Adrenal gland (tissue), 9 donors: ENCODE measurements at regions not wholly inside any gene's neighbourhood (a gene's known extent, or its start where the extent isn't known, plus 50 kb on each side); places are given as distances from the start of the nearest gene placed in this dataset.

Experiments
- DNase-seq, 7 donors: peaks; one replicate each; pipeline ENCODE4 v3.0.0-alpha.2; 2019 to 2020
- H3K27ac ChIP-seq, 5 donors: fragments of 200-600 bp; sonication (generic) in 4 of 5; 1 replicate in 3 of 5; 2 replicates in 2 of 5; pipeline versions ENCODE4 v1.5.1 to v1.8.0; 2016 to 2020; ENCODE audit warnings: mild to moderate bottlenecking in 1 of 5
- H3K27me3 ChIP-seq: fragments of 200-600 bp; 2 replicates; pipeline ENCODE4 v1.8.0; 2021
- H3K36me3 ChIP-seq, 2 donors: fragments of 200-600 bp; replicated peaks in 1 of 2; 1 replicate in 1 of 2; 2 replicates in 1 of 2; pipeline versions ENCODE4 v1.5.1 to v1.8.0; 2018 to 2022
- H3K4me1 ChIP-seq, 2 donors: fragments of 200-600 bp; replicated peaks in 1 of 2; 1 replicate in 1 of 2; 2 replicates in 1 of 2; pipeline versions ENCODE4 v1.5.1 to v1.8.0; 2018 to 2021
- H3K4me3 ChIP-seq, 4 donors: fragments of 200-600 bp; sonication (generic) in 3 of 4; one replicate each; pipeline ENCODE4 v1.5.1; 2016 to 2018
- H3K9me3 ChIP-seq, 3 donors: fragments of 200-600 bp; sonication (generic) in 1 of 3; replicated peaks in 1 of 3; 1 replicate in 2 of 3; 2 replicates in 1 of 3; pipeline versions ENCODE4 v1.5.1 to v1.8.0; 2016 to 2021
- CTCF ChIP-seq, 6 experiments: fragments of 450-650 bp in 4 of 6; fragments of 200-600 bp in 2 of 6; sonication (generic) in 1 of 6; IDR thresholded peaks; 1 replicate in 5 of 6; 2 replicates in 1 of 6; pipeline versions ENCODE4 v1.5.1 to v1.8.0; 2016 to 2021; ENCODE audit warnings: antibody characterized with exemption in 6 of 6, mild to moderate bottlenecking in 2 of 6, moderate library complexity in 1 of 6
- POLR2A ChIP-seq, 2 donors: fragments of 450-650 bp; IDR thresholded peaks; one replicate each; pipeline ENCODE4 v1.6.1; 2017; ENCODE audit warnings: antibody characterized with exemption in 2 of 2, mild to moderate bottlenecking in 2 of 2, moderate library complexity in 1 of 2
- WGBS, 4 donors: extraction: QIAGEN DNeasy Blood & Tissue Kit in 2 of 4; methylation state at CpG; one replicate each; pipeline versions ENCODE4 v1.1.5 to v1.1.7; 2013 to 2017; 5-methylcytosine and 5-hydroxymethylcytosine counted together
- intact Hi-C, 2 donors: fragments of 100-400 bp; cut with DNase I; formaldehyde crosslinking; loops; one replicate each; pipeline versions ENCODE4 v1.14.1 to v1.15.0; 2022 to 2023
- donor health status: healthy with polysubstance abuse.
- donor health status: Bipolar disorder and iron deficiency.
- donor health status: DM: yes; HTN: yes; CAD: no.
- donor health status: DM: no; HTN: no; CAD: no.
- donor health status: DM: no; HTN: no; CAD: no.

- H3K36me3 ChIP-seq: no peaks in the 10 kb centered on the region
- peaks cover 11 to 26% of the 10 kb centered on the region in 2 donors for H3K4me1 ChIP-seq
- no peak for TF ChIP-seq POLR2A (IDR thresholded peaks at IDR 0.05)
- no peak for TF ChIP-seq CTCF (IDR thresholded peaks at IDR 0.05)
- H3K9me3 ChIP-seq: no peaks in the 10 kb centered on the region
- H3K27ac ChIP-seq: no peak overlapping the region
- H3K4me3 ChIP-seq: no peak overlapping the region
- H3K27me3 ChIP-seq: no peaks in the 10 kb centered on the region
- WGBS, 4 donors: 63 to 92% (median 74%) methylated on average over 3 of the region's 3 CpGs
- DNase-seq: peak in 1 of 7 donors; percentile 31
- intact Hi-C loops: loop anchor here in 1 of 2 donors (10.0 kb wide), 2 partner anchors 114 to 624 kb away; partner anchors contain the start of gene MR1
These were observed 60.1 kb downstream of the IER5 start for GRCh38 chr1:181148636-181149035.

DNA sequence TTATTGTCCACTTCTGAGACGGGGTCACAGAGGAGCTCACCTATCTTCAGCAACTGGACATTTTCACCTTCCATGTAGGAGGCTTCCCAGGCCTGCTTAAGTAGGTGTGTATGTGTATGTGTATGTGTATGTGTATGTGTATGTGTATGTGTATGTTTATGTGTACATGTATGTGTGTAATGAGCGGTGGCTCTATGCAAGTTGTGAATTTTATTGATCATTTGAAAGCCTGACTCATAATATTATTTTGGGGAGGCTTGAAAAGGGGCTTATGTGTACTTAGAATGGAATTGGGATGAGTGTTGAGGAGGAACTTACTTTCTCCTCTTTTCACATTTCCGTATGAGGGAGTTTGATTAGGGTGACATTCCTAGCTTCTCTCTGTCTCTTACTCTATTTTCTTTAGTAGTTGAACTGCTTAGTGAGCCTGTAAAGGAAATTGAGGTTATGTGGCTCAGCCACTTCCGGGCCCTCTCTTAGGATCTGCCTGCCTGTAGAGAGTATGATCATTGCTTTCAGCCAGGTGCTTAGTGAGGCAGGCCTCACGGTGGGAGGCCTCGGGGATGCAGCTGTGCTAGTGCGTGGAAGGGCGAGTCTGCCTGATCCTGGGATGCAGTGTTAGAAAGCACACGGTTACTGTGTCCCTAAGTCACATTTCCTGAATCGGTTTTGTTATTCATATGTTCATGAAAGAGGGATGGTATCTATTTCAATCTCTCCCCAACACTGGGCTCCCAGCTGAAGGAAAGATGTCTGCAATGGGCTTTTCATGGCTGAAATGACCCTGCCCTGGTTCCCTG lies 61.0 kb downstream of the IER5 start:
- no peak overlapping the region for H3K27ac ChIP-seq
- intact Hi-C loops: loop anchor here in 1 of 2 donors (10.0 kb wide), 2 partner anchors 115 to 625 kb away; partner anchors contain the start of gene MR1
- WGBS, 4 donors: 80 to 94% (median 87%) methylated on average over 10 of the region's 10 CpGs
- H3K4me1 ChIP-seq: peaks cover 11 to 27% of the 10 kb centered on the region in 2 donors
- peak in 1 of 7 donors; percentile 50 for DNase-seq
- no peak overlapping the region for H3K4me3 ChIP-seq
- no peak for TF ChIP-seq CTCF (IDR thresholded peaks at IDR 0.05)
- TF ChIP-seq POLR2A (IDR thresholded peaks at IDR 0.05): no peak
- H3K9me3 ChIP-seq: no peaks in the 10 kb centered on the region
- H3K27me3 ChIP-seq: no peaks in the 10 kb centered on the region
- H3K36me3 ChIP-seq: no peaks in the 10 kb centered on the region

GRCh38 chr1:181150273-181150672 lies 61.8 kb downstream of the IER5 start:
- peak in 1 of 7 donors; percentile 11 for DNase-seq
- Histone ChIP-seq H3K27ac (no peak overlapping the region), H3K36me3 (no peaks in the 10 kb centered on the region), H3K9me3 (no peaks in the 10 kb centered on the region), H3K4me3 (no peak overlapping the region), H3K27me3 (no peaks in the 10 kb centered on the region), H3K4me1 (peaks cover 11 to 27% of the 10 kb centered on the region in 2 donors)
- intact Hi-C loops: no loop called here
- TF ChIP-seq POLR2A (IDR thresholded peaks at IDR 0.05): no peak
- TF ChIP-seq CTCF (IDR thresholded peaks at IDR 0.05): no peak
- 95 to 100% (median 100%) methylated on average over 1 of the region's 1 CpG for WGBS, 4 donors

GRCh38 chr1:181150842-181151241 lies 62.3 kb downstream of the IER5 start:
- Histone ChIP-seq H3K27ac (peak overlapping the region in 2 of 5 donors; percentile 47 to 71), H3K9me3 (no peaks in the 10 kb centered on the region), H3K36me3 (no peaks in the 10 kb centered on the region), H3K4me3 (no peak overlapping the region), H3K27me3 (no peaks in the 10 kb centered on the region), H3K4me1 (peaks cover 11 to 27% of the 10 kb centered on the region in 2 donors)
- no peak for DNase-seq
- intact Hi-C loops: no loop called here
- no peak for TF ChIP-seq POLR2A (IDR thresholded peaks at IDR 0.05)
